Esophagus muscularis mucosa (tissue), 4 donors: ENCODE measurements at regions not wholly inside any gene's neighbourhood (a gene's known extent, or its start where the extent isn't known, plus 50 kb on each side); places are given as distances from the start of the nearest gene placed in this dataset.

ENCODE experiments used
- DNase-seq: peaks from one replicate; pipeline ENCODE4 v3.0.0-alpha.2; 2017; ENCODE audit errors: extremely low spot score
- H3K27ac ChIP-seq, 4 donors: fragments of 200-600 bp; sonication (generic); replicated peaks in 1 of 4; 1 replicate in 3 of 4; 2 replicates in 1 of 4; pipeline ENCODE4 v1.5.1; 2016 to 2019; ENCODE audit warnings: mild to moderate bottlenecking in 1 of 4
- H3K27me3 ChIP-seq, 4 donors: fragments of 200-600 bp; sonication (generic); one replicate each; pipeline versions ENCODE4 v1.5.1 to v1.6.0; 2016 to 2019
- H3K36me3 ChIP-seq, 4 donors: fragments of 200-600 bp; sonication (generic); one replicate each; pipeline ENCODE4 v1.5.1; 2016 to 2019
- H3K4me1 ChIP-seq, 4 donors: fragments of 200-600 bp; sonication (generic); one replicate each; pipeline ENCODE4 v1.5.1; 2016 to 2019
- H3K4me3 ChIP-seq, 4 donors: fragments of 200-600 bp; sonication (generic); 1 replicate in 2 of 4; 2 replicates in 2 of 4; pipeline ENCODE4 v1.5.1; 2016 to 2019; ENCODE audit warnings: mild to moderate bottlenecking in 4 of 4, moderate library complexity in 1 of 4
- H3K9me3 ChIP-seq, 4 donors: fragments of 200-600 bp; sonication (generic); 1 replicate in 3 of 4; 2 replicates in 1 of 4; pipeline ENCODE4 v1.5.1; 2016 to 2019
- EP300 ChIP-seq: sonication (generic); formaldehyde crosslinking; IDR thresholded peaks from one replicate; pipeline ENCODE4 v1.6.1; 2017; ENCODE audit warnings: antibody characterized with exemption
- POLR2A ChIP-seq: fragments of 450-650 bp; IDR thresholded peaks from one replicate; pipeline ENCODE4 v1.6.1; 2017; ENCODE audit warnings: antibody characterized with exemption, moderate library complexity, mild to moderate bottlenecking, low read depth
- POLR2AphosphoS5 ChIP-seq, 2 donors: sonication (generic); formaldehyde crosslinking; IDR thresholded peaks; one replicate each; pipeline ENCODE4 v1.6.1; 2017; ENCODE audit warnings: antibody characterized with exemption in 2 of 2
- WGBS: methylation state at CpG from one replicate; pipeline ENCODE4 v1.1.5; 2018; 5-methylcytosine and 5-hydroxymethylcytosine counted together
- intact Hi-C: fragments of 100-400 bp; cut with DNase I; formaldehyde crosslinking; loops from one replicate; pipeline ENCODE4 v1.15.1; 2023
- TF ChIP-seq, protein P1 (sequence below), 3 experiments: fragments of 200-600 bp in 2 of 3; fragments of 450-650 bp in 1 of 3; sonication (generic) in 2 of 3; IDR thresholded peaks; one replicate each; pipeline ENCODE4 v1.5.1; 2017 to 2019; ENCODE audit warnings: antibody characterized with exemption in 3 of 3, mild to moderate bottlenecking in 2 of 3, moderate library complexity in 1 of 3

DNA sequence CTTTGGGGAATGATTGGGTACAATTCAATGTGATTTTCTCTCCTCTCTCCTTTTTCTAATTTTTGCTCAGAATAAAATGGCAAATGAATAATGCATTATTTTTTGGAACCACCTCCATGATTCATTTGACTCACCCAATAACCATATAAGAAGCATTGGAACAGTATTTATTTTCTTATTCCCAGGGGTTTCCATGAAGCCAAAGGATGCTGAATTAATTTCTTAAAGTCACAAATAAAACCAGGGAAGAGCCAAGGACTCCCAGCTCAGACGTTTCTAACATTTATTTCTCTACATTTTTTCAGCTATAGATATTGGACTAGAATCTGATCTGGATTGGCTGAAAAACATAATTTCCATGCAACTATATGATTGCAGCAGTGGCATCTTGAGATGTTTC, 735.2 kb upstream of the ANKRD30A start:
- DNase-seq: no peak
- TF ChIP-seq POLR2A (no peak), POLR2AphosphoS5 (IDR thresholded peaks at IDR 0.05) (no peak), EP300 (no peak)
- TF ChIP-seq, protein P1, sequence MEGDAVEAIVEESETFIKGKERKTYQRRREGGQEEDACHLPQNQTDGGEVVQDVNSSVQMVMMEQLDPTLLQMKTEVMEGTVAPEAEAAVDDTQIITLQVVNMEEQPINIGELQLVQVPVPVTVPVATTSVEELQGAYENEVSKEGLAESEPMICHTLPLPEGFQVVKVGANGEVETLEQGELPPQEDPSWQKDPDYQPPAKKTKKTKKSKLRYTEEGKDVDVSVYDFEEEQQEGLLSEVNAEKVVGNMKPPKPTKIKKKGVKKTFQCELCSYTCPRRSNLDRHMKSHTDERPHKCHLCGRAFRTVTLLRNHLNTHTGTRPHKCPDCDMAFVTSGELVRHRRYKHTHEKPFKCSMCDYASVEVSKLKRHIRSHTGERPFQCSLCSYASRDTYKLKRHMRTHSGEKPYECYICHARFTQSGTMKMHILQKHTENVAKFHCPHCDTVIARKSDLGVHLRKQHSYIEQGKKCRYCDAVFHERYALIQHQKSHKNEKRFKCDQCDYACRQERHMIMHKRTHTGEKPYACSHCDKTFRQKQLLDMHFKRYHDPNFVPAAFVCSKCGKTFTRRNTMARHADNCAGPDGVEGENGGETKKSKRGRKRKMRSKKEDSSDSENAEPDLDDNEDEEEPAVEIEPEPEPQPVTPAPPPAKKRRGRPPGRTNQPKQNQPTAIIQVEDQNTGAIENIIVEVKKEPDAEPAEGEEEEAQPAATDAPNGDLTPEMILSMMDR (IDR thresholded peaks at IDR 0.05): no peak
- 48% methylated on average over 1 of the region's 1 CpG for WGBS

DNA sequence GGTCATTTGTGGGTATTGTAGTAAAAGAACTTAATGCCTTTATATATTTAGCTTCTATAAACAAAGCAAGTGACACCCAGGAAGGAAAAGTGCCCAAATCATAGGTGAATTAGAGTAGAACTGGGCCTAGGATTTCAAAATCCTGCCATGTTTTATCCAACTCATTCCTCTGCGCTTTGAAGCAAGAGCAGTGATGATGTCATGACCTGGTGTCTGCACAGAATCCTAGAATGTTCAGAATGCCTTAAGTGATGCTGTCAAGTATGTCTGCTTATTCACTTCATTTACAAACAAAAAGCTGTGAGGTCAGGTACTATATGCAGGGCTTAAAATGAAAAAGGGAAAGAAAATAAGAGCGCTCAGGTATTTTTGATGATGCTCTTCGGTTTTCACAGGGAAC, 737.2 kb upstream of the ANKRD30A start:
- H3K9me3 ChIP-seq: no peaks in the 10 kb centered on the region
- no peak overlapping the region for H3K4me3 ChIP-seq
- WGBS: 99% methylated on average over 3 of the region's 3 CpGs
- H3K36me3 ChIP-seq: no peaks in the 10 kb centered on the region
- H3K27me3 ChIP-seq: no peaks in the 10 kb centered on the region
- intact Hi-C loops: no loop called here
- H3K4me1 ChIP-seq: no peaks in the 10 kb centered on the region
- H3K27ac ChIP-seq: no peak overlapping the region
- TF ChIP-seq POLR2AphosphoS5 (IDR thresholded peaks at IDR 0.05): no peak
- no peak for TF ChIP-seq POLR2A
- TF ChIP-seq, protein P1 (IDR thresholded peaks at IDR 0.05): no peak
- no peak for TF ChIP-seq EP300
- no peak for DNase-seq

More for the DNA sequence above, 735.2 kb upstream of the ANKRD30A start:
- intact Hi-C loops: no loop called here
- H3K27ac ChIP-seq: no peak overlapping the region
- H3K36me3 ChIP-seq: no peaks in the 10 kb centered on the region
- H3K9me3 ChIP-seq: no peaks in the 10 kb centered on the region
- H3K4me1 ChIP-seq: no peaks in the 10 kb centered on the region
- no peaks in the 10 kb centered on the region for H3K27me3 ChIP-seq
- no peak overlapping the region for H3K4me3 ChIP-seq

DNA sequence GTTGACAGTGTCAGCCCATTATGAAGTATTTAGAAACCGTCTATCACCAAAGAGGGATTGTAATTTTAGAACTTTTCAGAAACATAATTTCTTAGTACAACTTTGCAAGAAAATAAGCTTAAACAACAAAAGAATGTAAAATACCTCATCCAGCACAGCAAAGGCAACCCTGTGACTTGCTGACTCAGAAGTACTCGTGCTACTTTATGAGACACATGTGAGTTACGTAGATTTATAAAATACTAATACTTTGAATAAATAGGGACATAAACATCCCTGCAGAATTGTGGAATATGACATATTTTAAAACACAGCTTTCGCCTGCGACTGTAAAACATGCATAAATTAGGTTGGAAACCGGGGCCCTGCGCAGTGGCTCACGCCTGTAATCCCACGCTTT, 739.7 kb upstream of the ANKRD30A start:
- TF ChIP-seq, protein P1 (IDR thresholded peaks at IDR 0.05): no peak
- Histone ChIP-seq H3K36me3 (no peaks in the 10 kb centered on the region), H3K4me1 (no peaks in the 10 kb centered on the region), H3K9me3 (peaks cover 0 to 2% (median 0%) of the 10 kb centered on the region in 4 donors), H3K4me3 (no peak overlapping the region), H3K27me3 (no peaks in the 10 kb centered on the region), H3K27ac (no peak overlapping the region)
- WGBS: 93% methylated on average over 9 of the region's 9 CpGs
- DNase-seq: no peak
- intact Hi-C loops: no loop called here

DNA sequence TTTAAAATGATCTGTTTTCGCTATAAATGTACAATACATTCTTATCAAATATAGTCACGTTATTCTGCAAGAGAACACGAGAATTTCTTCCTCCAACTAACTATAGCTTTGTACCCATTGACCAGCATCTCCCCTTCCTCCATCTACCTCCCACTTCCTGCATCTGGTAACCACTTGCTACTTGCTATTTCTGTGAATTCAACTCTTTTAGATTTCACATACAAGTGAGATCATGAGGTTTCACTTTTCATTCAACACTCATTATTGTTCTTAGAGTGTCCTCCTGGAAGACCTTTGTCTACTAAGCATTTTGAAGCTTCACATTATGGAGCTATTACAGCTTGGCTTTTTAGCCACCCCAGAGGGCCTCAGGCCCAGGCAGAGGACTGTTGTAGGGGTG, 741.3 kb upstream of the FZD8 start:
- Histone ChIP-seq H3K27me3 (no peaks in the 10 kb centered on the region), H3K4me1 (no peaks in the 10 kb centered on the region), H3K36me3 (no peaks in the 10 kb centered on the region), H3K9me3 (peaks cover 0 to 5% (median 2%) of the 10 kb centered on the region in 4 donors), H3K27ac (no peak overlapping the region), H3K4me3 (no peak overlapping the region)
- TF ChIP-seq POLR2A: no peak
- TF ChIP-seq EP300: no peak
- TF ChIP-seq, protein P1 (IDR thresholded peaks at IDR 0.05): no peak
- no peak for TF ChIP-seq POLR2AphosphoS5 (IDR thresholded peaks at IDR 0.05)
- WGBS: 93% methylated on average over 3 of the region's 3 CpGs
- intact Hi-C loops: no loop called here
- no peak for DNase-seq

DNA sequence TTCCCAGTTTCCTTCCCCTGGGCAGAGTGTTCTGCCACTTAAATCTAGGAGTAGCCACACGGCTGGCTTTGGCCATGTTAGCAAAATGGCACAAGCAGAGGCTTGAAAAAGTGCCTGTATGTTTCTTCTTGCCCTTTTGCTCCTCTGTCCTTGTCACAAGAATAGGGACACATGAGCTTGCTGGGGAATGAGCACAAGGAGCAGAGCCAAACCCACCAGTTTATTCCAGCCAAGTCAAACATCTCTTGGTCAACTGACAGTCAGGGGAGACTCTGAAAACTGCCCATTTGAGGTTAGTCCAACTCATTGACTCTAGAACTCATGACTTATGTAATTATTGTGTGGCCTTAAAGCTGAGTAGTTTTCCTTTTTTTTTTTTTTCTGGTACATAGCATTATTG, 739.7 kb upstream of the FZD8 start:
- DNase-seq: no peak
- WGBS: 0% methylated on average over 1 of the region's 1 CpG
- intact Hi-C loops: no loop called here
- no peak overlapping the region for H3K4me3 ChIP-seq
- H3K9me3 ChIP-seq: peaks cover 0 to 7% (median 3%) of the 10 kb centered on the region in 4 donors
- H3K36me3 ChIP-seq: no peaks in the 10 kb centered on the region
- no peaks in the 10 kb centered on the region for H3K4me1 ChIP-seq
- TF ChIP-seq POLR2AphosphoS5 (IDR thresholded peaks at IDR 0.05) (no peak), EP300 (no peak), POLR2A (no peak)
- TF ChIP-seq, protein P1 (IDR thresholded peaks at IDR 0.05): no peak
- no peaks in the 10 kb centered on the region for H3K27me3 ChIP-seq
- H3K27ac ChIP-seq: no peak overlapping the region
